ENCODE measurements at regions not wholly inside any gene's neighbourhood (a gene's known extent, or its start where the extent isn't known, plus 50 kb on each side); places are given as distances from the start of the nearest gene placed in this dataset.
A peak's percentile ranks its signal among the peaks of the same experiment; 100 is the strongest.

GRCh38 chr2:120552800-120553481 lies 182.7 kb upstream of the GLI2 start (continued):
- TF ChIP-seq SOX6 (IDR thresholded peaks at IDR 0.05) (no peak), SOX6 (CRISPR knock-in tag; IDR thresholded peaks at IDR 0.05) (peak; percentile 85), ZNF331 (CRISPR knock-in tag; IDR thresholded peaks at IDR 0.05) (peak; percentile 75; the same call in 1 of the 2 replicates), ZNF580 (CRISPR knock-in tag; IDR thresholded peaks at IDR 0.05; ENCODE audit: borderline replicate concordance, low read depth) (0 out of 2 replicates have a peak, but pooled peaks have one; percentile 79), FOXO1 (CRISPR knock-in tag; IDR thresholded peaks at IDR 0.05) (peak; percentile 68; the same call in 1 of the 2 replicates), TP53 (CRISPR knock-in tag; conservative IDR thresholded peaks at IDR 0.05) (no peak), TIGD3 (CRISPR knock-in tag; IDR thresholded peaks at IDR 0.05; ENCODE audit: borderline replicate concordance) (0 out of 2 replicates have a peak, but pooled peaks have one; percentile 6), SNAPC5 (CRISPR knock-in tag; IDR thresholded peaks at IDR 0.05; ENCODE audit: borderline replicate concordance) (0 out of 2 replicates have a peak, but pooled peaks have one; percentile 50), CTCF (CRISPR knock-in tag; IDR thresholded peaks at IDR 0.05) (peak; percentile 99), ZNF264 (CRISPR knock-in tag; IDR thresholded peaks at IDR 0.05) (no peak), ZBTB33 (CRISPR knock-in tag; IDR thresholded peaks at IDR 0.05) (peak; percentile 55; the same call in 1 of the 2 replicates), ZNF318 (CRISPR knock-in tag; IDR thresholded peaks at IDR 0.05) (peak; percentile 67; the same call in 1 of the 2 replicates), NAIF1 (CRISPR knock-in tag; IDR thresholded peaks at IDR 0.05; ENCODE audit: borderline replicate concordance) (peak; percentile 74; the same call in 1 of the 2 replicates), LCORL (IDR thresholded peaks at IDR 0.05) (no peak), LCORL (CRISPR knock-in tag; IDR thresholded peaks at IDR 0.05) (peak; percentile 93)
